GOT3 (cell line): ENCODE measurements at regions not wholly inside any gene's neighbourhood (a gene's known extent, or its start where the extent isn't known, plus 50 kb on each side); places are given as distances from the start of the nearest gene placed in this dataset.

Experiments
- DNase-seq: peaks from one replicate; lab custom pipeline; 2025; ENCODE audit warnings: mixed read lengths; lab: John Stamatoyannopoulos, UW

DNA sequence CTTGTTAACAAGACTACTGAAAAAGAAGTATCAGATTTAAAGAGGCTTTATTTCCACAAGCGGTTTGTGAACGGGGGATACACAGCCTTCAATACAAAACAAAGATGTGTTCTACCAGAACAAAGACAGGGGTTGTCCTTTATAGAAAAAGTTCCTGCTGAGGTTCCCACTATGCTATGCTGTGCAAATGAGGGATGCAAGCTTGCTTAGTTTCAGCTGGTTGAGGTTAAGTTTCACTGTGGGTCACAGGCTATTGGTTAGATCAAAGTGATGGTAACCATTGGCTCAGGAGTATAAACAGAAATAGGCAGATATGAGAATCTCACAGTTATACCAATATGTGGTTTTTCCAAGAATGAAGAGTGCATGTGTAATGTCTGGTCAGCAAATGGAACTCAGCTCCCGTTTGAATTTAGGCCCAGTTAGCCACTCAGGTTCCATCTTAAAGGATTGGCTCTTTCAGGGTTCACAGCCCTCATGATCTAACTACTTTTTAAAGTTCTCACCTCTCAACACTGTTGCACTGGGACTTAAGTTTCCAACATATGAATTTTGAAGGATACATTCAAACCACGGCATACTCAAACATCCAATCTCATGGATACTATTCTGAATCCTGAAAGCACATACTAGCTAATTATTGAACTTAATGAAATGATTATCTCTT is 215.4 kb upstream of the DCN start:
- DNase-seq, result no peak

DNA sequence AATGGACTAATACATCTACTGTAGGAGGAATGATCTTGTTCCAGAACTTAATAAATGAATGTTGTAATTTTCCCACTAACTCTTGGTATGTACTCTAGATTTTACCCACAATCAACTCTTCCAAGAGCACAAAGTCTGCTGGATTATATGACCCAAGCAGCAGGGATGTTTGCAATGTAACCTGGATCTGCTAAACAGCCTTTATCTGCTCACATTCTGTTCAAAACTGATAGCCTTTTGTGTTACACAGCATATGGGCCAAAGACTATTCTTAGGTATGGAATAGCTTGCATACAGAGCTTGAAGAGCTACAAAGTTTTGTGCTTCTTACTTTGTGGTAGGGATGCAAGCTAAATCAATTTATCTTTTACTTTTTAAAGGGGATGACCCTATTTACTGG is 213.7 kb upstream of the DCN start:
- no peak for DNase-seq

GRCh38 chr12:91395628-91396135 is 213.1 kb upstream of the DCN start:
- DNase-seq, result no peak

GRCh38 chr12:91394903-91395302 is 212.3 kb upstream of the DCN start:
- no peak for DNase-seq

DNA sequence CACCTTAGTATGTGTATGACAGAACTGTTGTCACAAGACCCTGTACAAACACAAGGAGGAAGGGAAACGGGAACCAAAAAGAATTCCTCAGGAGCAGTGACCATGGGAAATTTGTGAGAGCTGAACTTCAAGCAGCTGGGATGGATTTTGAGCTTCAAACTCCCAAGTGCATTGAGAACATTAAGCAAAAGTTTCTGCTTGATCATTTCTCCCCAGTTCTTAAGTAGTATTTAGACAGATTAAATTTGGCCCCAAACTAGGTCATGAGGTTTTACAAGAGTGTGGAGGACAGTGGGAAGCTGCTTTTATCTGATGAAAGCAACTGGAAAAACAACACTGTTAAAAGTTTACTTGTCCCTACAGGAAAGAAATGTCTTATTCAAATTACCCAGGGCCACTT is 206.0 kb upstream of the DCN start:
- DNase-seq, result no peak

- no peak for DNase-seq
Measured at GRCh38 chr12:91387461-91388134, 205.0 kb upstream of the DCN start.

GRCh38 chr12:91384806-91385205 is 202.2 kb upstream of the DCN start:
- no peak for DNase-seq

DNA sequence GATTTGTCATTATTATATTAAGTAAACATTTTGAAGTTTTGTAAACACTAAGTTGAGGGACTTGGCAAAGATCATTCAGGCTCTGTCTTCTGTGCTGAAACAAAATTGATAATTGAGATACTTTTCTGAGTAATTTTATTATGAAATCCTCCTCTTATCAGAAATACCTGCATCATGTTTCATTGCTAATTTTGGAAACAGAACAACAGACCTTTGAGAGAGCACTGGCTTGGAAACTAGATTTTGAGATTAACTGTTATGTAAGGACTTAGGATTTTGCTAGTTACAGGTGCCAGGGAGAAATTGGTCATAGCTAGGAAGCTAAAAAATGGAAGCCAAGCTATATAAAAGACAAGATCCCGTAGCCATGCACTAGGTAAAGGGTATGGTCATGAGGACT is 201.7 kb upstream of the DCN start:
- no peak for DNase-seq

DNA sequence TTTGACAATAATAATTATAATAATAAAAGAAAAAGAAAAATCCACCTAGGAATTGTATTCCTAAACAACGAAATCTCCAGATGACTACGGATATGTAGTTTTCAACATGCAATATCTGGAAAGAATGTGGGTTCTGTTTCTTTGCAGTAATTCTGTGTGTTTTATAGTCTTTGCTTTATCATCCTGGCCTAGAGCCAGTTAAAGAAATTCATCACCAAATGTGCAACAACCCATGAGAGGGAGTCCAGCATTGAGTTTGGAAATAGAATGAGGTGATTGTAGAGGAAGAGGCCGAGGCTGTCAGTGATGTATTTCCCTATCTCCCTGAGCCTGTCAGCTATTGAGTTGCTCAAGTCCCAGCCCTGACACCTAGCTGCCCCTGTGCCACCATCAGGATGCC is 200.5 kb upstream of the DCN start:
- DNase-seq, result no peak

DNA sequence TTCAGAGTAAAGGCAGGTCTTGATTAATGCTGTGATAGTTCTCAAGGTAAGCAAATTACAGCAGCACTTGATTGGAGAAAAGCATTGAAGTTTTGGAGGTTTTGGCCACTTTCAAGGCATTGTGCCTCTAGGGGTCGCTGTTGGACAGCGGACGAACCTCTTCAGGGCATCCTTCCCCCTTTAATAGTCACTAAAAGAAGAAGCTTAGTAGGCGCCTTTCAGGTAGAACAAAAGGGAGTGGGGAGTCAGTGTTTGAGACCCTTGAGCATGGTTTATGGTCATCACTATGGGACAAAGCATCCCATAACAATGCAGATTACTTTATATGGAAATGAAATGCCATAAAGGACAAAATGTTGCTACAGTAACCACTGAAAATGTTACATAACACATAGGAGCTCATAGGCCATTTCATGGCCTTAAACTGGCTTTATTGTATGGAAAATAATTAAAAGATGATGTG is 199.5 kb upstream of the DCN start:
- DNase-seq, result peak; percentile 2

GRCh38 chr12:91381309-91381804 is 198.7 kb upstream of the DCN start:
- DNase-seq, result no peak

- DNase-seq, result no peak
Measured at GRCh38 chr12:91380631-91381030, 198.0 kb upstream of the DCN start.

DNA sequence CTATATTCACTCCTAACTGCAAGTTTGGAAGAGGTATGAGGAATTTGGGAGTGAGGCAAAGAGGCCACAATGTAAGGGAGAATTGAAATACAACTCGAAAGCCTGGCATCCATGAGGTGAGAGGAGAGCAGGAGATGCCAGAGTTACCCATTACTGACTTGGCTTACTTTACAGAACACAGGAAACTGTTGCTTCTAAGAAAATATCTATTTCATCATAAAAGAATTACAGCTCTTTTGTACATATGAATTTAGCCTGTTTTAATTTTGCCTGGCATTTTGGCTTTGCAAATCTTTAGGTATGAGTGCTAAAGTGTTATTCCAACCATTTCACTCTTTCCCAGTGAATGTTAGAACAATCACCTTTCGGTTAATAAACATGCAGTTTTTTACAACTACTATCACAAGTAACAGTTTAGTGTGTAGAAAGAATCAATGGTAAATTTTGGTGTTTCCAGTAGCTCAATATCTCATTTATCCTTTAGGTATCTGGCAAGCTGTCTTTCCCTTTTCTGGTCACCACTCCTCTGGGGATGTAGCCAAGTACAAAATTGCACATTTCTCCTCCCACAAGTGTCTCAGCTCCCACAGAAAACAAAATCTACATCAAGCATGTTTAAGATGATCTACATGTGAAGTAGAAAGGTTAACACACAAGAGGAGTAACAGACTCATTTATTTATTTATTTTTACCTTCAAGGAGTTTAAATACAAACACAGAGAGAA is 196.6 kb upstream of the DCN start:
- no peak for DNase-seq

DNA sequence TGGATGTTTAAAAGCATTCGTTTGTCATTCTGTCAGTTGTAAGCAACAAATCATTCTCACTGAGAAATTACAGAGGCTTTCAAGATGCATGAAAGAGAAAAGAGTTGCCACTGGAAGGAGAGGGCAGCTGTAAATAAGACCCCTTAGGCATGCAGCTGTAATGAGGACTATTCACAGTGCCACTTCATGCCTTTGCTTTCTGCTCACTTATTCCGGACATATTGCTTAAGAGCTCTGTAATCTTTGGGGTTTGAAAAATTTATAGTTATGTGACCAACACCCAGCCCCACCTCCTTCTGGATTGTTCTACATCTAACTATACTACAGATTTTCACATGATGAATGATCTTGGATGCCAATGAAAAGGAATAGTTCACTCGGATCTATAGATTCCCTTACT is 194.8 kb upstream of the DCN start:
- no peak for DNase-seq

- no peak for DNase-seq
Measured at GRCh38 chr12:91373086-91373485, 190.5 kb upstream of the DCN start.

- DNase-seq, result no peak
Measured at GRCh38 chr12:91370086-91370868, 187.7 kb upstream of the DCN start.

DNA sequence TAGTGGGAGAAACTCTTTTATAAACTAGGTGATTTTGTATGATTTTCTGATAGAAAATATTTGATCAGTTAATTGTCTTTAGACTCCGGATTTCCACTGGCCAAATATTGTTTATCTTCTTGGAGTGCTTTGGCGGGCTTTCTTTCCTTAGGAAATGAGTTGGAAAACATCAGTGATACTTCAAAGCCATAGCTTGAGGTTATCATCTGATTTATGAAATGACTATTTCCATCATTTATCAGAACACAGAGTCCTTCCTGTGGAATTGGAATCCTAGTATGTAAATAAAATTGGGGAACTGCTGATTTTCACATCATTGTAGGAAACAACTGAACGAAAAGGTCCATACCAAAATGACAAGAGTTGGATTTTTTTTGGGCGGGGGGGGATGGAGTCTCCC is 186.0 kb upstream of the DCN start:
- DNase-seq, result no peak

DNA sequence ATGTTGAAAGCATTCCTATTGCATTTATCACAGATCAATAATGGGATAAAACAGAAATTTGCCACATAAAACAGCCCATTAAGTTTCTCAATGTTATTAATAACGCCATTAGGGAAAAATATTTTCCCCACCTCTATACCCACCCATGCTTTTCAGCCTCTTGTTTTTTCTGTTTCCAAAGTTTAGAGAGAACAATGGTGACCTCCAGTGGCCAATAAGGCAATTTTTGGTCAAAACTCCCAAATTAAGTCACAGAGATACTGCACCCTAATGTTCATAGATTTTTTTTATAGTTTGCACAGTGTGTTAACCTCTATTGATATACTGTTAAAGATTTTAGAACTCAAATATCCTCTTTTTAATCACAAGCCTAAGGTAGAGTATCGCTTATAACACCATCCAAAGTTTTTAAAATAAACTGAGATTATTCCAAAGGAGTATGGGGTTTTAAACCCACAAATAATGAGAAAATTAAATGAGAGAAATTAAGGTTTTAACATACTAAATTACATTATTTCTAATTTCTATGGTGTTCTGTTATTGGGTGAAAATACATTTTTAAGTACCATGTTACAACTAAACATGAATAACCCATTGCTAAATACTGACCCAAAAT is 184.7 kb upstream of the DCN start:
- DNase-seq, result no peak

DNA sequence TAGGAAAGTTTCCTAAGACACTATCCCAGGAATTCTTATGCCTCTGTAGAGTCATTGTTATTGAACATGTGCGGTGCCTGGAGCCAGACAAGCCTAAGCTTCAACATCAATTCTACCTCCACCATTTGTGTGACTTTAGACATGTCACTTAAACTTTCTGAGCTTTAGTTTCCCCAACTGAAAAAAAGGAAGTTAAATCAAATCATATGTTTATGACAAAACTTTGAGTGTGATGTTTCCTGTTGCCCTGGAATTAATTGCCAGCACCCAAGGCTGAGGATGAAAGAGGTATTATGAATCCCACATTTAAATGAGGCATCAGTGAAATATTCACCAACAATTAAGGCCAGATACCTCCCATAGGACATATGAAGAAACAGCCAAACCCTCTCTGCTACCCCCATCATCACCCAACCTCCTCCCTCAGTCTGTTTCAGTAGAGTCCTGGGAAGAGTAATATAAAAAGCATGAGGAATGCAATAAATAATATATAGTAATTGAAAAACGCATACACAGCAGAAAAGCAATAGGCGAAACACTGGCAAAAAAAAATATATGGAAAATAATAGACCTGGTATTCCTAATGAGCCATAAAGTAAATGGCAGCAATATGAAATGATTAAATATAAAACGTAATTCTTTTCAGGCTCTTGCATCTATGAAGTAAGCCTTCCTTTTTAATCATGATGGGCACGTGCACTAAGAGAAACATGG is 182.0 kb upstream of the DCN start:
- DNase-seq, result no peak

- DNase-seq, result no peak
Measured at GRCh38 chr12:91361864-91362263, 179.2 kb upstream of the DCN start.

DNA sequence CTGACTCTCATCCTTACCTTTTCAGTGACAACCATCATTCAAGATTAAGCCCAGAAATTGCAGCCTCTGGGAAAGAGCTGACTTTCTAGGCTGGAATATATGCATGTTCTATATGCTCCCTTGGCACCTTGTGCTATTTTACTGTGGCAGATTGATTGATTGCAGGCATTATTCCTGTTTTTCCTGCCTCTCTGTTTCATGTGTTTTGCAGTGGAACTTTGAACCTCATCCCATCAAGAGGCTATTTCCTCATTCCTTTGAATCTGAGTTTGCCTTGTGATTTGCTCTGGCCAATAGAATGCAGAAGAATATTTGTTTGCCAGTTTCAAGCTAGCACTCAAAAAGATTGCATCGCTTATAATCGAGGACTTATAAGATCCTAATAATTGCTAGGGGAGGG is 174.8 kb upstream of the DCN start:
- no peak for DNase-seq
